ENCODE measurements at regions not wholly inside any gene's neighbourhood (a gene's known extent, or its start where the extent isn't known, plus 50 kb on each side); places are given as distances from the start of the nearest gene placed in this dataset.

GRCh38 chr2:121960251-121960650, 204.8 kb downstream of the TSN start:
- no peaks in the 10 kb centered on the region for H3K27me3 ChIP-seq
- no peak for TF ChIP-seq CTCF (IDR thresholded peaks at IDR 0.05; ENCODE audit: low read depth, low read length)
- H3K9me3 ChIP-seq (ENCODE audit: low read depth): no peaks in the 10 kb centered on the region
- H3K36me3 ChIP-seq: no peaks in the 10 kb centered on the region
- no peaks in the 10 kb centered on the region for H3K4me1 ChIP-seq (ENCODE audit: low read depth)
- DNase-seq (ENCODE audit: low read depth in 1 of 2, low spot score in 1 of 2): no peak
- no peak overlapping the region for H3K4me3 ChIP-seq
- no peak overlapping the region for H3K27ac ChIP-seq

- no peak overlapping the region for H3K27ac ChIP-seq
- H3K27me3 ChIP-seq: no peaks in the 10 kb centered on the region
- no peaks in the 10 kb centered on the region for H3K9me3 ChIP-seq (ENCODE audit: low read depth)
- DNase-seq (ENCODE audit: low read depth in 1 of 2, low spot score in 1 of 2): no peak
- H3K36me3 ChIP-seq: no peaks in the 10 kb centered on the region
- TF ChIP-seq CTCF (IDR thresholded peaks at IDR 0.05; ENCODE audit: low read depth, low read length): no peak
- no peaks in the 10 kb centered on the region for H3K4me1 ChIP-seq (ENCODE audit: low read depth)
- no peak overlapping the region for H3K4me3 ChIP-seq
Measured at GRCh38 chr2:121961761-121962160, 206.3 kb downstream of the TSN start.

- Histone ChIP-seq H3K4me1 (ENCODE audit: low read depth) (no peaks in the 10 kb centered on the region), H3K9me3 (ENCODE audit: low read depth) (no peaks in the 10 kb centered on the region), H3K4me3 (no peak overlapping the region), H3K36me3 (no peaks in the 10 kb centered on the region), H3K27ac (no peak overlapping the region), H3K27me3 (no peaks in the 10 kb centered on the region)
- DNase-seq (ENCODE audit: low read depth in 1 of 2, low spot score in 1 of 2): no peak
- TF ChIP-seq CTCF (IDR thresholded peaks at IDR 0.05; ENCODE audit: low read depth, low read length): no peak
Measured at GRCh38 chr2:121965661-121966060, 210.2 kb downstream of the TSN start.

- no peak for DNase-seq (ENCODE audit: low read depth in 1 of 2, low spot score in 1 of 2)
- Histone ChIP-seq H3K27ac (no peak overlapping the region), H3K9me3 (ENCODE audit: low read depth) (no peaks in the 10 kb centered on the region), H3K27me3 (no peaks in the 10 kb centered on the region), H3K4me1 (ENCODE audit: low read depth) (no peaks in the 10 kb centered on the region), H3K4me3 (no peak overlapping the region), H3K36me3 (no peaks in the 10 kb centered on the region)
- no peak for TF ChIP-seq CTCF (IDR thresholded peaks at IDR 0.05; ENCODE audit: low read depth, low read length)
Measured at GRCh38 chr2:121966663-121967062, 211.2 kb downstream of the TSN start.

GRCh38 chr2:121969166-121969565, 213.7 kb downstream of the TSN start:
- no peak overlapping the region for H3K4me3 ChIP-seq
- H3K36me3 ChIP-seq: no peaks in the 10 kb centered on the region
- no peak overlapping the region for H3K27ac ChIP-seq
- no peaks in the 10 kb centered on the region for H3K9me3 ChIP-seq (ENCODE audit: low read depth)
- DNase-seq (ENCODE audit: low read depth in 1 of 2, low spot score in 1 of 2): peak in 1 of 2 donors; percentile 55
- no peaks in the 10 kb centered on the region for H3K27me3 ChIP-seq
- no peak for TF ChIP-seq CTCF (IDR thresholded peaks at IDR 0.05; ENCODE audit: low read depth, low read length)
- H3K4me1 ChIP-seq (ENCODE audit: low read depth): no peaks in the 10 kb centered on the region
